ENCODE measurements at regions not wholly inside any gene's neighbourhood (a gene's known extent, or its start where the extent isn't known, plus 50 kb on each side); places are given as distances from the start of the nearest gene placed in this dataset.

- TF ChIP-seq CTCF (IDR thresholded peaks at IDR 0.05), result no peak
- peaks cover 6% of the 10 kb centered on the region for H3K9me3 Mint-ChIP-seq (ENCODE audit: low read depth)
Measured at GRCh38 chr6:43972913-43973300, 154.3 kb downstream of the MRPL14 start.

GRCh38 chr6:43972179-43972912 is 154.9 kb downstream of the MRPL14 start:
- DNase-seq (ENCODE audit: low spot score), result peak; percentile 37
- peaks cover 6% of the 10 kb centered on the region for H3K9me3 Mint-ChIP-seq (ENCODE audit: low read depth)
- peaks cover 2% of the 10 kb centered on the region for H3K27me3 Mint-ChIP-seq (ENCODE audit: low read depth)
- peak overlapping the region; percentile 26 for H3K4me3 Mint-ChIP-seq (ENCODE audit: unreplicated experiment)
- H3K27ac Mint-ChIP-seq (ENCODE audit: unreplicated experiment), result peak overlapping the region; percentile 90
- peaks cover 43% of the 10 kb centered on the region for H3K4me1 Mint-ChIP-seq (ENCODE audit: low read depth)
- TF ChIP-seq CTCF (IDR thresholded peaks at IDR 0.05), result peak; percentile 24
- no peaks in the 10 kb centered on the region for H3K36me3 Mint-ChIP-seq (ENCODE audit: low read depth)

More at GRCh38 chr6:43972913-43973300, 154.3 kb downstream of the MRPL14 start:
- peaks cover 43% of the 10 kb centered on the region for H3K4me1 Mint-ChIP-seq (ENCODE audit: low read depth)
- peak overlapping the region; percentile 26 for H3K4me3 Mint-ChIP-seq (ENCODE audit: unreplicated experiment)
- H3K36me3 Mint-ChIP-seq (ENCODE audit: low read depth), result no peaks in the 10 kb centered on the region
- DNase-seq (ENCODE audit: low spot score), result peak; percentile 92
- peak overlapping the region; percentile 90 for H3K27ac Mint-ChIP-seq (ENCODE audit: unreplicated experiment)
- H3K27me3 Mint-ChIP-seq (ENCODE audit: low read depth), result peaks cover 2% of the 10 kb centered on the region

GRCh38 chr6:43971776-43972126 is 155.5 kb downstream of the MRPL14 start:
- peak overlapping the region; percentile 90 for H3K27ac Mint-ChIP-seq (ENCODE audit: unreplicated experiment)

GRCh38 chr6:43970913-43971775 is 156.1 kb downstream of the MRPL14 start:
- H3K27ac Mint-ChIP-seq (ENCODE audit: unreplicated experiment), result peak overlapping the region; percentile 90
- peaks cover 5% of the 10 kb centered on the region for H3K9me3 Mint-ChIP-seq (ENCODE audit: low read depth)
- no peaks in the 10 kb centered on the region for H3K36me3 Mint-ChIP-seq (ENCODE audit: low read depth)
- no peak for TF ChIP-seq CTCF (IDR thresholded peaks at IDR 0.05)
- H3K4me3 Mint-ChIP-seq (ENCODE audit: unreplicated experiment), result no peak overlapping the region
- H3K4me1 Mint-ChIP-seq (ENCODE audit: low read depth), result peaks cover 43% of the 10 kb centered on the region
- H3K27me3 Mint-ChIP-seq (ENCODE audit: low read depth), result peaks cover 4% of the 10 kb centered on the region
- peak; percentile 27 for DNase-seq (ENCODE audit: low spot score)

More at GRCh38 chr6:43971776-43972126, 155.5 kb downstream of the MRPL14 start:
- H3K4me3 Mint-ChIP-seq (ENCODE audit: unreplicated experiment), result no peak overlapping the region
- TF ChIP-seq CTCF (IDR thresholded peaks at IDR 0.05), result no peak
- H3K36me3 Mint-ChIP-seq (ENCODE audit: low read depth), result no peaks in the 10 kb centered on the region
- DNase-seq (ENCODE audit: low spot score), result no peak
- peaks cover 43% of the 10 kb centered on the region for H3K4me1 Mint-ChIP-seq (ENCODE audit: low read depth)
- peaks cover 6% of the 10 kb centered on the region for H3K9me3 Mint-ChIP-seq (ENCODE audit: low read depth)
- H3K27me3 Mint-ChIP-seq (ENCODE audit: low read depth), result peaks cover 2% of the 10 kb centered on the region

All from chondrocyte (in vitro differentiated cells).